ENCODE measurements at regions not wholly inside any gene's neighbourhood (a gene's known extent, or its start where the extent isn't known, plus 50 kb on each side); places are given as distances from the start of the nearest gene placed in this dataset.

DNA sequence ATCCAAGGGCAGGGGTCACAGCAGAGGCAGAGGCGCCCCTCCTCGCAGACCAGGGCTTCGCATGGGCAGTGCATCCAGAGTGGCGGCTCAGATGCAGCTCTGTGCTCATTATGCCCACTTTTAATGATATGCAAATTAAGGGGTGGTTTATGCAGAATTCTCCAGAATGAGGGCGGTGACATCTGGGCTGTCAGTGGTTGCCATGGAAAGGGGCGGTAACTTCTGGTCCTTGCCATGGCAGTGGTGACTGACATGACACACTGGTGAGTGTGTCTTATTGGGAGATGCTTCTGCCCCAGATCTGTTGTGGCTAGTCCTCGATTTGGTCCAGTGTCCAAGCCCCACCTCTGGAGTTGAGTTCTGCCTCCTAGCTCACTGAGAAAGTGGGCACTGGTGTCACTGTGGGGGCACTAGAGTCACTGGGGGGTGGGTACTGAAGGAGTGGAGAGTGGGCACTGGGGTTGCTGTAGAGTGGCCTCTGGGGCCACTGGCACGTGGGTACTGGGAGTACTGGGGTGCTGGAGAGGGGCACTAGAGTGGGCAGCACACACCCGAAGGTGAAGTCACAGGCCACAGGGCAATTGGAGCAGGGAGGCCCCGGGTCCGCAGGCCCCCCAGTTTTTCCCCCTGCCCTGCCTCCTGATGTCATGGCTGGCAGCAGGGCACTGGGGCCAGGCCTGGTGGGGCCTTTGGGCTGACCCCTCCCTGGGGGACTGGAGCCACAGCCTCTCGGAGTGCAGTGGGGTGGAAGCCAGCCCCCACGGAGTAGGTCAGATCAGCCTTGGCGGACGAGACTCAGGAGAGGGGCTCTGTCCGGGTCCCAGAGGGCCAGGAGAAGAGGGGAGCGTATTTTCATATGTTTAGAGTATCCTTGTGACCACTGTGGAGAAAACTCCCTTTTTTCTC is 98.6 kb upstream of the NKX1-1 start:
- no peaks in the 10 kb centered on the region for H3K36me3 ChIP-seq
- no peak for DNase-seq (ENCODE audit: low spot score)
- no peak overlapping the region for H3K9ac ChIP-seq
- H3K9me3 Mint-ChIP-seq = no peaks in the 10 kb centered on the region
- H3K4me3 Mint-ChIP-seq = no peak overlapping the region
- no peaks in the 10 kb centered on the region for H3K9me3 ChIP-seq (ENCODE audit: low read depth)
- H3K27me3 ChIP-seq = peaks cover 3% of the 10 kb centered on the region
- H4K20me1 ChIP-seq (ENCODE audit: low read depth) = no peaks in the 10 kb centered on the region
- no peak overlapping the region for H2AFZ ChIP-seq (replicated peaks)
- no peak overlapping the region for H3K27ac ChIP-seq
- H3K4me2 ChIP-seq = no peak overlapping the region
- no peak overlapping the region for H3K27ac Mint-ChIP-seq
- H3K4me3 ChIP-seq = no peak overlapping the region
- no peaks in the 10 kb centered on the region for H3F3A ChIP-seq (ENCODE audit: low read depth)
- no peaks in the 10 kb centered on the region for H3K79me2 ChIP-seq (ENCODE audit: low read depth)
- H3K36me3 Mint-ChIP-seq = no peaks in the 10 kb centered on the region
- H3K4me1 ChIP-seq = peaks cover 18% of the 10 kb centered on the region
- H3K4me1 Mint-ChIP-seq = peaks cover 20% of the 10 kb centered on the region
- H3K27me3 Mint-ChIP-seq (ENCODE audit: insufficient read depth, low read depth) = peaks cover 12% of the 10 kb centered on the region
- TF ChIP-seq EZH2 (IDR thresholded peaks at IDR 0.05) (no peak), CTCF (IDR thresholded peaks at IDR 0.05) (no peak), EZH2phosphoT487 (IDR thresholded peaks at IDR 0.05) (no peak)

DNA sequence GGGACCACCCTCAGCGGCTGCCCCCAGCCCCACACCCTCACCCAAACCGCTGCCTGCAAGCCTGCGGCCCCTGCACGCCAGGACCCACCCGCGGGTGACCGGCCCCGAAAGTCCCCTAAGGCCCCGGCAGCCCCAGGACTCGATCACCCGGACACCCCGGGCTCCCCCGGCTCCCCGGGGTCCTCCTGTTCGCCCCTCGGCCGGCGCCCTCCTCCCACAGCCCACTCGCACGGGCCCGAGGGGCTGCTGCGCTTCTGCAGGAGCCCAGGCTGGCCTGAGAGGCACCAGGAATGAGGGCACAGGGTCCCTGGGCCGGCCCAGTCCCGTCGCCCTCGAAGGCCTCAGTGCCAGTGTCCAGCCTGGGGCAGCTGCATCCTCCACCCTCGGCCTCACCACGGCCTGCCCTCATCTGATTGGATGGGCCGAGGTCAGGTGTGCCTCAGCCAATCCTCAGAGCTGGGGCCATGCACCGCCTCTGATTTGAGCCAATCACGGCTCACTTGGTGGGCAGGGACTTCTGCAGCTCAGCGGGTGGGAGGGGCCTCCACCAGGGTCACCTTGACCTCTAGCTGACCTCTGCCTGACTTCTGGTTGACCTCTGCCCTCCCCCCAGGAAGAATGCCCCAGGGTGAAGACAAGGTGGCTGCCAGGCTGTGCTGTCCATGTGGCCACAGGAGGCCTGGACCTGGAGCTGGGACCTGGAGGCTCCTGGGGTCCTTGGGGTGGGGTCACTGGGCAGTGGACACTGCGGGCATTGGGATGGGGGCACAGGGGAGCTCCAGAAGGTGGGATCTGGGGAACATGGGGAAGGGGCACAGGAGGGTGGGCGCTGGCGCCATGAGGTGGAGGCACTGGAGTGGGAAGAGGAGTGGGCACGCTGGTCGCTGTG is 97.6 kb upstream of the NKX1-1 start:
- Histone ChIP-seq H3K4me3 (no peak overlapping the region), H2AFZ (replicated peaks) (no peak overlapping the region), H3K4me2 (no peak overlapping the region), H4K20me1 (ENCODE audit: low read depth) (no peaks in the 10 kb centered on the region), H3K27me3 (peaks cover 3% of the 10 kb centered on the region), H3K9me3 (ENCODE audit: low read depth) (no peaks in the 10 kb centered on the region), H3K27ac (no peak overlapping the region), H3K36me3 (no peaks in the 10 kb centered on the region), H3K4me1 (peaks cover 18% of the 10 kb centered on the region), H3F3A (ENCODE audit: low read depth) (no peaks in the 10 kb centered on the region), H3K9ac (no peak overlapping the region), H3K79me2 (ENCODE audit: low read depth) (no peaks in the 10 kb centered on the region)
- peaks cover 12% of the 10 kb centered on the region for H3K27me3 Mint-ChIP-seq (ENCODE audit: insufficient read depth, low read depth)
- no peaks in the 10 kb centered on the region for H3K36me3 Mint-ChIP-seq
- no peak for TF ChIP-seq EZH2phosphoT487 (IDR thresholded peaks at IDR 0.05)
- TF ChIP-seq CTCF (IDR thresholded peaks at IDR 0.05) = no peak
- no peak for TF ChIP-seq EZH2 (IDR thresholded peaks at IDR 0.05)
- H3K9me3 Mint-ChIP-seq = no peaks in the 10 kb centered on the region
- no peak overlapping the region for H3K27ac Mint-ChIP-seq
- H3K4me1 Mint-ChIP-seq = peaks cover 20% of the 10 kb centered on the region
- DNase-seq (ENCODE audit: low spot score) = no peak
- H3K4me3 Mint-ChIP-seq = no peak overlapping the region

DNA sequence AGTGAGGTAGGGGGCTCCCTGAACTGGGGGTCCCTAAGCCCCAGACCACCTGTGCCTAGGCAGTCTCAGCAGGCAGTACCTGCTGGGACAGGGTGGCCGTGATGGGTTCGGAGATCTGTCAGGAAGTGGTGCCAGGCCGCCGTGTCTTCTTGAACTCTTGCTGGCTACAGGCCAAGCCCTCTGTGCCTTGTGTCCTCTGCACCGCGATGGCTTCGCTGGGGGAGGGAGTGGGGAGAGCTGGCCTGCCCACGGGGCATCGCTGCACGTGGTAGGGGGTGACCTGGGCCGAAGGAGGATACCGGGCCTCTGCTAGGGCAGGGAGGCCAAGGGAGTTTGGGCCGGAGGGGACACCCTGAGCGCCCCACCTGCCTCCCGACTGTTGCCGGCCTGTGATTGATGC is 96.7 kb upstream of the NKX1-1 start:
- no peaks in the 10 kb centered on the region for H3K36me3 Mint-ChIP-seq
- H3K4me1 Mint-ChIP-seq = peaks cover 17% of the 10 kb centered on the region
- Histone ChIP-seq H3K27ac (no peak overlapping the region), H3K79me2 (ENCODE audit: low read depth) (no peaks in the 10 kb centered on the region), H3K27me3 (peaks cover 9% of the 10 kb centered on the region), H3K4me1 (peaks cover 18% of the 10 kb centered on the region), H3K9me3 (ENCODE audit: low read depth) (no peaks in the 10 kb centered on the region), H2AFZ (replicated peaks) (no peak overlapping the region), H3K36me3 (no peaks in the 10 kb centered on the region), H3K9ac (no peak overlapping the region), H3F3A (ENCODE audit: low read depth) (no peaks in the 10 kb centered on the region), H3K4me2 (no peak overlapping the region), H4K20me1 (ENCODE audit: low read depth) (no peaks in the 10 kb centered on the region), H3K4me3 (no peak overlapping the region)
- H3K27ac Mint-ChIP-seq = peak overlapping the region; percentile 60
- H3K27me3 Mint-ChIP-seq (ENCODE audit: insufficient read depth, low read depth) = peaks cover 12% of the 10 kb centered on the region
- no peaks in the 10 kb centered on the region for H3K9me3 Mint-ChIP-seq
- DNase-seq (ENCODE audit: low spot score) = no peak
- TF ChIP-seq CTCF (IDR thresholded peaks at IDR 0.05) (no peak), EZH2phosphoT487 (IDR thresholded peaks at IDR 0.05) (no peak), EZH2 (IDR thresholded peaks at IDR 0.05) (no peak)
- H3K4me3 Mint-ChIP-seq = no peak overlapping the region

All from neural progenitor cell (in vitro differentiated cells).